ENCODE measurements at regions not wholly inside any gene's neighbourhood (a gene's known extent, or its start where the extent isn't known, plus 50 kb on each side); places are given as distances from the start of the nearest gene placed in this dataset.

DNA sequence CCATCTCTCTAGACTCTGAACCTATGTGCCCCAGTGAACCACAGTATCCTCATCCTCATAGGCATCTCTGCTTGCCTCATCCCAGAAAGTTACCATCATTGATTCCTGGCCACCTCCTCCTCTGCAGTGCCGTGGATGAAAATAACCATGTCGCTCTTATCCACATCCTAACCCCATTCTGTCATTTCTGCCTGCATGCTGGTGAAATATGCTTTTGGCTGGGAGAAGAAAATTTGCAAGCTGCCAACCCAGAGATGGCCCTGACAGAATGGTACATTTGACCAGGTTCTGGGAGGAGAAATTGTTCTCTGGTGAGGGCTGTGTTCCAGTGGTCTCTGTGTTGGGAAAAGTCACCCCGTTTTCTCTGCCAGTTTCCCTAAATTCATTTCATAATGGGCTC lies 149.7 kb downstream of the NMUR2 start:
- TF ChIP-seq CTCF (IDR thresholded peaks at IDR 0.05 in 2 of 3, conservative IDR thresholded peaks at IDR 0.05 in 1 of 3; ENCODE audit: borderline replicate concordance in 1 of 3, insufficient read depth in 1 of 3, low read depth in 2 of 3, low read length in 2 of 3) (no peak), ZFX (IDR thresholded peaks at IDR 0.05) (no peak), POLR2A (IDR thresholded peaks at IDR 0.05; ENCODE audit: borderline replicate concordance, extremely low read depth, insufficient read depth, insufficient read length) (no peak), MAX (IDR thresholded peaks at IDR 0.05) (no peak)

Data from HCT116 (cell line).